ENCODE measurements at regions not wholly inside any gene's neighbourhood (a gene's known extent, or its start where the extent isn't known, plus 50 kb on each side); places are given as distances from the start of the nearest gene placed in this dataset.
"Not testable (repeated sequence)": the region's sequence is repeated elsewhere in the genome, so short reads cannot be mapped to it uniquely, and the experiment has no call there.

GRCh38 chrX:51053741-51054140 lies 143.2 kb downstream of the BMP15 start:
- TF ChIP-seq CTCF (conservative IDR thresholded peaks at IDR 0.05; ENCODE audit: low read depth, low read length) = no peak
- DNase-seq (ENCODE audit: low read depth) = no peak
- no peak overlapping the region for H3K4me3 ChIP-seq (ENCODE audit: low read length)

- TF ChIP-seq CTCF (conservative IDR thresholded peaks at IDR 0.05; ENCODE audit: low read depth, low read length) = no peak
- H3K4me3 ChIP-seq (ENCODE audit: low read length) = no peak overlapping the region
- no peak for DNase-seq (ENCODE audit: low read depth)
These were observed 187.5 kb downstream of the BMP15 start for GRCh38 chrX:51098046-51098445.

GRCh38 chrX:51119058-51119926 lies 208.8 kb downstream of the BMP15 start:
- DNase-seq (ENCODE audit: low read depth); H3K4me3 ChIP-seq (ENCODE audit: low read length): not testable (repeated sequence)

GRCh38 chrX:51125743-51126142 lies 206.9 kb upstream of the NUDT10 start:
- H3K4me3 ChIP-seq (ENCODE audit: low read length); DNase-seq (ENCODE audit: low read depth): not testable (repeated sequence)

GRCh38 chrX:51144828-51145442 lies 187.7 kb upstream of the NUDT10 start:
- no peak overlapping the region for H3K4me3 ChIP-seq (ENCODE audit: low read length)
- peak; percentile 72 for TF ChIP-seq CTCF (conservative IDR thresholded peaks at IDR 0.05; ENCODE audit: low read depth, low read length)
- DNase-seq (ENCODE audit: low read depth) = no peak

- H3K4me3 ChIP-seq (ENCODE audit: low read length) = no peak overlapping the region
- peak; percentile 16 for TF ChIP-seq CTCF (conservative IDR thresholded peaks at IDR 0.05; ENCODE audit: low read depth, low read length)
- DNase-seq (ENCODE audit: low read depth) = no peak
These were observed 183.8 kb upstream of the NUDT10 start for GRCh38 chrX:51148848-51149247.

GRCh38 chrX:51151734-51152133 lies 180.9 kb upstream of the NUDT10 start:
- TF ChIP-seq CTCF (conservative IDR thresholded peaks at IDR 0.05; ENCODE audit: low read depth, low read length) = no peak
- DNase-seq (ENCODE audit: low read depth) = peak; percentile 6
- H3K4me3 ChIP-seq (ENCODE audit: low read length) = no peak overlapping the region

- TF ChIP-seq CTCF (conservative IDR thresholded peaks at IDR 0.05; ENCODE audit: low read depth, low read length) = no peak
- H3K4me3 ChIP-seq (ENCODE audit: low read length) = no peak overlapping the region
- DNase-seq (ENCODE audit: low read depth) = no peak
These were observed 177.5 kb upstream of the NUDT10 start for GRCh38 chrX:51155157-51155556.

All from retinal pigment epithelial cell (primary cell).